ENCODE measurements at regions not wholly inside any gene's neighbourhood (a gene's known extent, or its start where the extent isn't known, plus 50 kb on each side); places are given as distances from the start of the nearest gene placed in this dataset.

- no peak for TF ChIP-seq CTCF (conservative IDR thresholded peaks at IDR 0.05; ENCODE audit: low read depth, low read length)
- no peak overlapping the region for H3K4me3 ChIP-seq (ENCODE audit: low read depth, low read length)
- DNase-seq (ENCODE audit: low read depth) = no peak
These were observed 416.8 kb downstream of the NPHP4 start for GRCh38 chr1:5575396-5575940.

DNA sequence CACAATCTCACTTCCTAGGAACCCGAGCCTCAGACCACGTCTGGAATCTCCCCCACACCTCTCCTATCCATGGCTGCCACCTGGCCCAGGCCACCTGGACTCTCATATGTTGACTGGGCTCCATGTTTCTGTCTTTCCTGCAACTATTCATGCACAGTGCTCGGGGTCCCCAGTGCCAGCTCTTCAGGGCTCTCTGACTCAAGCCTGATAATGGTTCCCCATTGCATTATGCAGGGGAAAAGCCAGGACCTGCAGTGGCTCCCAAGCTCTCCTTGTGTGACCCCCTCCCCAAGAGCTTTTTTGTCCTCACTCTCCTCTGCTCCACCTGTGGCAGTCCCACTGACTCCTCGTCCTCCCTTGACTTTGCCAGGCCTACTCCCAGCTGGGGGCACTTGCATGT is 417.6 kb downstream of the NPHP4 start:
- no peak for DNase-seq (ENCODE audit: low read depth)
- no peak for TF ChIP-seq CTCF (conservative IDR thresholded peaks at IDR 0.05; ENCODE audit: low read depth, low read length)
- no peak overlapping the region for H3K4me3 ChIP-seq (ENCODE audit: low read depth, low read length)

GRCh38 chr1:5572794-5573193 is 419.4 kb downstream of the NPHP4 start:
- TF ChIP-seq CTCF (conservative IDR thresholded peaks at IDR 0.05; ENCODE audit: low read depth, low read length) = no peak
- no peak overlapping the region for H3K4me3 ChIP-seq (ENCODE audit: low read depth, low read length)
- DNase-seq (ENCODE audit: low read depth) = no peak

DNA sequence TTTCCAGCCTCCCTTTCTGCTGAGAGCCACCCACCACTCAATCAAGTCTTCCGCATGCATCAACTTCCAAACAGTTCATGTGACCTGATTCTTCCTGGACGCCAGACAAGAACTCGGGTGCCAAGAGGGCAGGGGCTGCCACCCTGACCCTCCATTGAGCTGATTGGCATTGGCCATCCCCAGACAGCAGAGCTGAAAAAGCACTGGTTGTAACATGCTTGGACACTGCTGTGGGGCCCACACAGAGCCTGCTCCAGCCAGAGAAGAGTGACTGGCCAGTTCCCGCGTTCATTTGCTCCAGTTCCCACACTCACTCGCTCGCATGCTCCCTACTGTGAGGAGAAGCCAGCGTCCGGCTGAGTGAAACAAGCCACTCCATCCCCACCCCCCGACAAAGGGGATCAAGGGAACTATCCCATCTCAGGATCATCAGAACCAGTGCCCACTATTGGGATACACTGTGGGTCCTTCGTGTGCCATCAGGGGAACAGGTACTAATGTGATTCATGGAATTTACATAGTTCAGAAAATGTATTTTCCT is 420.3 kb downstream of the NPHP4 start:
- no peak for DNase-seq (ENCODE audit: low read depth)
- no peak for TF ChIP-seq CTCF (conservative IDR thresholded peaks at IDR 0.05; ENCODE audit: low read depth, low read length)
- H3K4me3 ChIP-seq (ENCODE audit: low read depth, low read length) = no peak overlapping the region

DNA sequence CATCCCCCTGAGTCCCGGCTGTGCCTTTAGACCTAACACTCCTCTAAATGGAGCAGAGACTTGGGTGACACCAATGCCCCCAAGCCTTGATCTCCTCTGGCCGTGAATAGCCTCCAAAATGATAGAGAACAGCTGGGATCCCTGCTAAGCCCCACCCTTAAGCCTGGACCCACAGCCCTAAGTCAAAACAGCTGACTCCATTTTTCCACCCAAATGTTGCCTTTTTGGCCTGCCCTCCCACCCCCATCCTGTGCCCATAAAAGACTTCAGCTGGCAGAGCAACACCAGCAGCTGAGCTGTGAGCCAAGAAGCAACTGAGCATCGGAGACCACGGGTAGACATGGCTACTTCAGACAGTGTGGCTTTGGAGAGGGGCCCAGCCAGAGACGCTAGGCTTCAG is 420.8 kb downstream of the NPHP4 start:
- no peak for DNase-seq (ENCODE audit: low read depth)
- no peak for TF ChIP-seq CTCF (conservative IDR thresholded peaks at IDR 0.05; ENCODE audit: low read depth, low read length)

GRCh38 chr1:5570931-5571330 is 421.3 kb downstream of the NPHP4 start:
- no peak for DNase-seq (ENCODE audit: low read depth)
- no peak overlapping the region for H3K4me3 ChIP-seq (ENCODE audit: low read depth, low read length)
- TF ChIP-seq CTCF (conservative IDR thresholded peaks at IDR 0.05; ENCODE audit: low read depth, low read length) = no peak

More for the DNA sequence above, 420.8 kb downstream of the NPHP4 start:
- H3K4me3 ChIP-seq (ENCODE audit: low read depth, low read length) = no peak overlapping the region

- DNase-seq (ENCODE audit: low read depth) = no peak
- no peak for TF ChIP-seq CTCF (conservative IDR thresholded peaks at IDR 0.05; ENCODE audit: low read depth, low read length)
- H3K4me3 ChIP-seq (ENCODE audit: low read depth, low read length) = no peak overlapping the region
These were observed 423.9 kb downstream of the NPHP4 start for GRCh38 chr1:5568321-5568720.
